OCI-M1 (cell line): ENCODE measurements at regions not wholly inside any gene's neighbourhood (a gene's known extent, or its start where the extent isn't known, plus 50 kb on each side); places are given as distances from the start of the nearest gene placed in this dataset.
A peak's percentile ranks its signal among the peaks of the same experiment; 100 is the strongest.

ENCODE experiments used
- DNase-seq: peaks from one replicate; lab custom pipeline; 2025; lab: John Stamatoyannopoulos, UW

GRCh38 chr17:72502371-72503341 lies 381.8 kb downstream of the SOX9 start:
- no peak for DNase-seq

GRCh38 chr17:72503556-72503955 lies 382.7 kb downstream of the SOX9 start:
- DNase-seq, result no peak

- no peak for DNase-seq
These were observed 384.0 kb downstream of the SOX9 start for GRCh38 chr17:72504783-72505182.

GRCh38 chr17:72506773-72507172 lies 386.0 kb downstream of the SOX9 start:
- DNase-seq, result no peak

- DNase-seq, result no peak
These were observed 386.6 kb downstream of the SOX9 start for GRCh38 chr17:72507370-72507769.

GRCh38 chr17:72510351-72511016 lies 389.7 kb downstream of the SOX9 start:
- DNase-seq, result no peak

GRCh38 chr17:72511242-72511641 lies 390.4 kb downstream of the SOX9 start:
- no peak for DNase-seq

GRCh38 chr17:72511874-72512273 lies 391.1 kb downstream of the SOX9 start:
- DNase-seq, result no peak

- DNase-seq, result no peak
These were observed 392.1 kb downstream of the SOX9 start for GRCh38 chr17:72512649-72513556.

- DNase-seq, result no peak
These were observed 393.6 kb downstream of the SOX9 start for GRCh38 chr17:72514321-72514861.

- DNase-seq, result no peak
These were observed 394.1 kb downstream of the SOX9 start for GRCh38 chr17:72514891-72515290.

- DNase-seq, result no peak
These were observed 394.7 kb downstream of the SOX9 start for GRCh38 chr17:72515291-72516065.

- peak; percentile 16 for DNase-seq
These were observed 396.1 kb downstream of the SOX9 start for GRCh38 chr17:72516772-72517399.

GRCh38 chr17:72517413-72518158 lies 396.8 kb downstream of the SOX9 start:
- no peak for DNase-seq

- DNase-seq, result no peak
These were observed 397.4 kb downstream of the SOX9 start for GRCh38 chr17:72518159-72518732.

- DNase-seq, result no peak
These were observed 398.2 kb downstream of the SOX9 start for GRCh38 chr17:72518753-72519597.

- DNase-seq, result no peak
These were observed 398.7 kb downstream of the SOX9 start for GRCh38 chr17:72519598-72519936.

- DNase-seq, result peak; percentile 25
These were observed 400.0 kb downstream of the SOX9 start for GRCh38 chr17:72520665-72521303.
